ENCODE measurements at regions not wholly inside any gene's neighbourhood (a gene's known extent, or its start where the extent isn't known, plus 50 kb on each side); places are given as distances from the start of the nearest gene placed in this dataset.

DNA sequence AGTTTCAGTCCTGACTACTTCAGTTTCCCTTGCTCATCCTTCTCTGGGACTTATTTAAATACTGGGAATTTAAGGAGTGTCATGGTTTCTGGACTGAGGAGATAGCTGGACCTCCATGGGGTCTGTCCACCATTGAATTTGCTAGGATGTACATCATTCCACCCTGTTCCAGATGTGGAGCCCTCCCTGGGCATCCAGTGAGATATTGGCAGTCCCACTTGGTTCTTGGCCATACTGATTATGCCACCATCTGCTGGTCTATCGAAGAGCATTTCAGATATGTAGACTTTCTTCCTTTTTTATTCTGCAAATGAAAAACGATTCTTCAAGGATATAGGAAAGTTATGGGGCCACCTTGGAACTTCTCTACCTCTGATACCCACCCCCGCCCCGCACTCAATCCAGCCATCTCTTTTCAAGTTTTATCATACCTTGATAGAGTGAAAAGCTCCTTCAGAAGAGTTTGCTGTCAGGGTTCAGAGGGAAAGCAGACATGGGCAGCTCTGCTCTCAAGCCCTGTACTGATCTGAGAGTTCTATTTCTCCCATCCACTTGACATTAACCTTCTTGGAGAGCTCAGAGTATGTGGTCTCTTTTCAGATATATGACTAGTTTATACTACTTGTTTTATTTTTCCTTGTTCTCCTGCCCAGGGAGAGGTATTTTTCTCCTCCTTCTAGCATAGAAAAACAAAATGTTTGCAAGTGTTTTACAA, 490.7 kb upstream of the SGCD start:
- Histone ChIP-seq H3K4me3 (replicated peaks in 1 of 2; ENCODE audit: low read depth in 1 of 2, low read length in 2 of 2) (no peak overlapping the region), H3K4me2 (ENCODE audit: low read length) (no peak overlapping the region), H3K4me1 (ENCODE audit: control insufficient read depth in 1 of 2, insufficient read depth in 2 of 2, low read length in 2 of 2) (no peaks in the 10 kb centered on the region), H3K9me2 (ENCODE audit: insufficient read depth) (no peaks in the 10 kb centered on the region), H3K36me3 (ENCODE audit: control insufficient read depth in 1 of 2, insufficient read depth in 2 of 2, low read length in 2 of 2) (no peaks in the 10 kb centered on the region), H3K9ac (ENCODE audit: low read length) (no peak overlapping the region), H2AFZ (ENCODE audit: low read depth, low read length, poor library complexity, severe bottlenecking) (no peak overlapping the region), H3K79me2 (ENCODE audit: insufficient read depth, low read length) (no peaks in the 10 kb centered on the region), H3K9me3 (ENCODE audit: control insufficient read depth in 1 of 2, insufficient read depth in 1 of 2, low read depth in 1 of 2, low read length in 2 of 2) (peaks cover 0 to 4% of the 10 kb centered on the region in 2 experiments; a peak in 2 of 4 replicates), H4K20me1 (ENCODE audit: insufficient read depth) (no peaks in the 10 kb centered on the region), H3K27me3 (ENCODE audit: insufficient read depth, low read length) (no peaks in the 10 kb centered on the region), H3K27ac (ENCODE audit: low read depth, low read length) (no peak overlapping the region)
- TF ChIP-seq, protein P1, sequence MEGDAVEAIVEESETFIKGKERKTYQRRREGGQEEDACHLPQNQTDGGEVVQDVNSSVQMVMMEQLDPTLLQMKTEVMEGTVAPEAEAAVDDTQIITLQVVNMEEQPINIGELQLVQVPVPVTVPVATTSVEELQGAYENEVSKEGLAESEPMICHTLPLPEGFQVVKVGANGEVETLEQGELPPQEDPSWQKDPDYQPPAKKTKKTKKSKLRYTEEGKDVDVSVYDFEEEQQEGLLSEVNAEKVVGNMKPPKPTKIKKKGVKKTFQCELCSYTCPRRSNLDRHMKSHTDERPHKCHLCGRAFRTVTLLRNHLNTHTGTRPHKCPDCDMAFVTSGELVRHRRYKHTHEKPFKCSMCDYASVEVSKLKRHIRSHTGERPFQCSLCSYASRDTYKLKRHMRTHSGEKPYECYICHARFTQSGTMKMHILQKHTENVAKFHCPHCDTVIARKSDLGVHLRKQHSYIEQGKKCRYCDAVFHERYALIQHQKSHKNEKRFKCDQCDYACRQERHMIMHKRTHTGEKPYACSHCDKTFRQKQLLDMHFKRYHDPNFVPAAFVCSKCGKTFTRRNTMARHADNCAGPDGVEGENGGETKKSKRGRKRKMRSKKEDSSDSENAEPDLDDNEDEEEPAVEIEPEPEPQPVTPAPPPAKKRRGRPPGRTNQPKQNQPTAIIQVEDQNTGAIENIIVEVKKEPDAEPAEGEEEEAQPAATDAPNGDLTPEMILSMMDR (IDR thresholded peaks at IDR 0.05 in 2 of 3, conservative IDR thresholded peaks at IDR 0.05 in 1 of 3; ENCODE audit: borderline replicate concordance in 1 of 3, insufficient read depth in 1 of 3, low read depth in 2 of 3, low read length in 2 of 3) = no peak
- no peak for TF ChIP-seq EZH2phosphoT487 (IDR thresholded peaks at IDR 0.05; ENCODE audit: borderline replicate concordance)
- RAD21 ChIA-PET (ENCODE audit: low non-redundant PET in 1 of 2, low total read pairs in 2 of 2, uncharacterized antibody in 2 of 2, unreplicated experiment in 2 of 2) = no interaction called here
- ATAC-seq (no peak), DNase-seq (ENCODE audit: low read depth, low spot score) (no peak)
- intact Hi-C loops (cut with micrococcal nuclease) = no loop called here
- BruUV-seq (replicated peaks) = no TSS peak
- POLR2A ChIA-PET = no interaction called here
- CTCF ChIA-PET = no interaction called here

GRCh38 chr5:155838394-155838793, 488.6 kb upstream of the SGCD start:
- H4K20me1 ChIP-seq (ENCODE audit: insufficient read depth) = no peaks in the 10 kb centered on the region
- no peak overlapping the region for H3K27ac ChIP-seq (ENCODE audit: low read depth, low read length)
- no peaks in the 10 kb centered on the region for H3K79me2 ChIP-seq (ENCODE audit: insufficient read depth, low read length)
- intact Hi-C loops (cut with micrococcal nuclease) = no loop called here
- no peak for TF ChIP-seq RAD21 (IDR thresholded peaks at IDR 0.05; ENCODE audit: low read depth)
- TF ChIP-seq MAX (IDR thresholded peaks at IDR 0.05) = no peak
- TF ChIP-seq JUND (IDR thresholded peaks at IDR 0.05) = no peak
- no peak for TF ChIP-seq EZH2phosphoT487 (IDR thresholded peaks at IDR 0.05; ENCODE audit: borderline replicate concordance)
- TF ChIP-seq ZNF274 (IDR thresholded peaks at IDR 0.05; ENCODE audit: low read depth, low read length) = no peak
- TF ChIP-seq, protein P1 (IDR thresholded peaks at IDR 0.05 in 2 of 3, conservative IDR thresholded peaks at IDR 0.05 in 1 of 3; ENCODE audit: borderline replicate concordance in 1 of 3, insufficient read depth in 1 of 3, low read depth in 2 of 3, low read length in 2 of 3) = no peak
- TF ChIP-seq CBX3 (IDR thresholded peaks at IDR 0.05; ENCODE audit: low read depth) = no peak
- no peak for TF ChIP-seq ZFX (IDR thresholded peaks at IDR 0.05)
- no peak for TF ChIP-seq ATF3 (IDR thresholded peaks at IDR 0.05)
- no peak for TF ChIP-seq YY1 (IDR thresholded peaks at IDR 0.05; ENCODE audit: extremely low read depth, insufficient replicate concordance, low read depth, low read length)
- no peak for TF ChIP-seq CEBPB (IDR thresholded peaks at IDR 0.05; ENCODE audit: low read depth)
- TF ChIP-seq SP1 (IDR thresholded peaks at IDR 0.05; ENCODE audit: low read depth) = no peak
- TF ChIP-seq SRF (IDR thresholded peaks at IDR 0.05; ENCODE audit: low read depth) = no peak
- no peak overlapping the region for H2AFZ ChIP-seq (ENCODE audit: low read depth, low read length, poor library complexity, severe bottlenecking)
- H3K9me3 ChIP-seq (ENCODE audit: control insufficient read depth in 1 of 2, insufficient read depth in 1 of 2, low read depth in 1 of 2, low read length in 2 of 2) = peaks cover 0 to 4% of the 10 kb centered on the region in 2 experiments; a peak in 2 of 4 replicates
- no TSS peak for BruUV-seq (replicated peaks)
- H3K4me2 ChIP-seq (ENCODE audit: low read length) = no peak overlapping the region
- no peaks in the 10 kb centered on the region for H3K36me3 ChIP-seq (ENCODE audit: control insufficient read depth in 1 of 2, insufficient read depth in 2 of 2, low read length in 2 of 2)
- ChIA-PET CTCF (no interaction called here), RAD21 (ENCODE audit: low non-redundant PET in 1 of 2, low total read pairs in 2 of 2, uncharacterized antibody in 2 of 2, unreplicated experiment in 2 of 2) (no interaction called here), POLR2A (no interaction called here)
- H3K4me1 ChIP-seq (ENCODE audit: control insufficient read depth in 1 of 2, insufficient read depth in 2 of 2, low read length in 2 of 2) = no peaks in the 10 kb centered on the region
- no peaks in the 10 kb centered on the region for H3K27me3 ChIP-seq (ENCODE audit: insufficient read depth, low read length)
- no peak for ATAC-seq
- H3K9me2 ChIP-seq (ENCODE audit: insufficient read depth) = no peaks in the 10 kb centered on the region
- no peak overlapping the region for H3K4me3 ChIP-seq (replicated peaks in 1 of 2; ENCODE audit: low read depth in 1 of 2, low read length in 2 of 2)
- no peak overlapping the region for H3K9ac ChIP-seq (ENCODE audit: low read length)
- no peak for DNase-seq (ENCODE audit: low read depth, low spot score)
